ENCODE measurements at regions not wholly inside any gene's neighbourhood (a gene's known extent, or its start where the extent isn't known, plus 50 kb on each side); places are given as distances from the start of the nearest gene placed in this dataset.
"Not testable (repeated sequence)": the region's sequence is repeated elsewhere in the genome, so short reads cannot be mapped to it uniquely, and the experiment has no call there.

DNA sequence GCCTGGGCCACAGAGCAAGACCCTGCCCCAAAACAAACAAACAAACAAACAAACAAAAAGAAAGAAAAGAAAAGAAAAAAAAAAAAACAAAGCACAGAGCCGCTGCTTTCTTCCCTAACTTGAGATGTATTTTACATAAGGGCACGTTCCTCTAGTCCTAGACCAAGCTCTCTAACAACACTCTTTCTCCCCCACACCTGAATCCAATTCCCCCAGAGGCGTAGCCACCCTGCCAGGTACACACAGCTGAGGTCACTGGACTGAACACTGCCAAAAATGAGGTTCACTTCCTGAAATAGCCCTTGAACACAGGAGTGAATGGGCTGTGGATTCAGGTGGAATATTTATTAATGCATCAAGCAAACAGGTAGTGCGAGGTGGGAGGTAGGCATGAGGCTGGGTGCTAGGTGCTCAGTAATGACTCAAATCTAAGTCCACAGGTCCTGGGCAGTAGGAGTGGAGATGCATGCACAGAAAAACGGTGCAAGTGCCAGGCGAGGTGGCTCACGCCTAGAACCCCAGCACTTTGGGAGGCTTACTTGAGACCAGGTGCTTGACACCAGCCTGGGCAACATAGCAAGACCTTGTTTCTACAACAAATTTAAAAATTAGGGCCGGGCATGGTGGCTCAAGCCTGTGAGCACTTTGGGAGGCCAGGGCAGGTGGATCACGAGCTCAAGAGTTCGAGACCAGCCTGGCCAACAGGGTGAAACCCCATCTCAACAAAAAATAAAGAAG is 136.6 kb upstream of the C1QTNF3 start:
- DNase-seq (ENCODE audit: low spot score); ATAC-seq; H3K79me2 ChIP-seq (replicated peaks; ENCODE audit: insufficient read depth); H3K9me2 ChIP-seq (ENCODE audit: insufficient read depth); H3K27me3 Mint-ChIP-seq (ENCODE audit: insufficient read depth, low read depth, poor library complexity); H3K4me1 ChIP-seq (ENCODE audit: insufficient read depth); H3K4me1 Mint-ChIP-seq; H3K27ac Mint-ChIP-seq; H2AFZ ChIP-seq; H3K27me3 ChIP-seq (ENCODE audit: insufficient read depth); H3K9me3 Mint-ChIP-seq; H3K4me3 Mint-ChIP-seq; H3K4me3 ChIP-seq; H3K4me2 ChIP-seq: not testable (repeated sequence)
- peaks cover 19% of the 10 kb centered on the region for H4K20me1 ChIP-seq (replicated peaks; ENCODE audit: insufficient read depth)
- peak; percentile 68 for TF ChIP-seq EZH2phosphoT487 (IDR thresholded peaks at IDR 0.05; ENCODE audit: unreplicated experiment)
- peaks cover 17% of the 10 kb centered on the region for H3K36me3 ChIP-seq (ENCODE audit: insufficient read depth)
- H3F3A ChIP-seq (replicated peaks; ENCODE audit: low read depth): peaks cover 12% of the 10 kb centered on the region
- H3K36me3 Mint-ChIP-seq (ENCODE audit: low read depth): peaks cover 47% of the 10 kb centered on the region
- H3K27ac ChIP-seq (ENCODE audit: low read depth): peak overlapping the region; percentile 81; the same call in 1 of the 2 replicates

DNA sequence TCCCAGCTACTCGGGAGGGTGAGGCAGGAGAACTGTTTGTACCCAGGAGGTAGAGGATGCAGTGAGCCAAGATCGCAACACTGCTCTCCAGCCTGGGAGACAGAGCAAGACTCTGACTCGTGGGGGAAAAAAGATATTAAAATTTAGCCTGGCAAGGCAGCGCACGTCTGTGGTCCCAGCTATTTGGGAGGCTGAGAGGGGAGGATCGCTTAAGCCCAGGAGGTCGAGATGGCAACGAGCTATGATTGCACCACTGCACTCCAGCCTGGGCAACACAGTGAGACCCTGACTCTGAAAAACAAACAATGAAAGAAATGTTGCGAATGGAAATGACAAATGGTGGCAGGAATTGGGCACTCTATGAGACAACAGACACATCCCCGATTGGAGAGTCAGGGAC is 137.2 kb upstream of the C1QTNF3 start:
- not testable (repeated sequence) for H3K4me3 ChIP-seq; H3K4me1 Mint-ChIP-seq; H3K27me3 Mint-ChIP-seq (ENCODE audit: insufficient read depth, low read depth, poor library complexity); H3K9me2 ChIP-seq (ENCODE audit: insufficient read depth); DNase-seq (ENCODE audit: low spot score); H3K4me3 Mint-ChIP-seq; H3K27me3 ChIP-seq (ENCODE audit: insufficient read depth); H3K4me2 ChIP-seq; H3K27ac ChIP-seq (ENCODE audit: low read depth); H3K9me3 Mint-ChIP-seq; H3K27ac Mint-ChIP-seq; H3K79me2 ChIP-seq (replicated peaks; ENCODE audit: insufficient read depth); H3K4me1 ChIP-seq (ENCODE audit: insufficient read depth); ATAC-seq; H2AFZ ChIP-seq
- Histone ChIP-seq H3K36me3 (ENCODE audit: insufficient read depth) (peaks cover 17% of the 10 kb centered on the region), H4K20me1 (replicated peaks; ENCODE audit: insufficient read depth) (peaks cover 19% of the 10 kb centered on the region), H3F3A (replicated peaks; ENCODE audit: low read depth) (peaks cover 12% of the 10 kb centered on the region)
- peaks cover 44% of the 10 kb centered on the region for H3K36me3 Mint-ChIP-seq (ENCODE audit: low read depth)
- peak; percentile 49 for TF ChIP-seq EZH2phosphoT487 (IDR thresholded peaks at IDR 0.05; ENCODE audit: unreplicated experiment)

DNA sequence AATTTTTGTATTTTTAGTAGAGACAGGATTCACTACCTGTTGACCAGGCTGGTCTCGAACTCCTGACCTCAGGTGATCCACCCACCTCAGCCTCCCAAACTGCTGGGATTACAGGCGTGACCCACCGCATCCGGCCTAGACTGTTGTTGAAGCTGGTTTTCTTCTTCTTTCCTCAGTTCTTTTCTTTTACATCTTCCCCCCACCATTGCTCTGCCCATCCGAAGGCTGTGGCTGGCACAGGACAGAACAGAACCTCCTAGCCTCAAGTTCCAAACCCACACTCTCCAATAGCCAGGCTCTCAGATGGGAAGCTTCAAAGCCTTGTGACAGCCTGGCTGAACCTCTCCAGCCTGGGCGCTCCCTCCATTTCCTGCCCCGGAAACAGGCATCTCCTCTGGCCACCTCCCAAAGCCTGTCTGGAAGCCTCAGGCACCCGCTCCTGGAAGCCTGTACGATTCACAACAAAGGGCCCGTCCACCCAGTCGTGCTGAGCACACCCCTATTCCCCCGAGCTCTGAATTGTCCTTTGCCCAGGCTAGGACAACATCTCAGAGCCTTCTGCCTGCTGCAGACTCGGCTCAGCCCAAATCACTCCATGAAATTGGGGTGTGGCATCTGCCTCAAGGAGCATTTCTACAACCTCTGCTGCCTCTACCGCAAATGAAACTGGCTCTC is 138.1 kb upstream of the C1QTNF3 start:
- not testable (repeated sequence) for H3K4me1 ChIP-seq (ENCODE audit: insufficient read depth); H3K4me1 Mint-ChIP-seq; H3K4me3 ChIP-seq; ATAC-seq; DNase-seq (ENCODE audit: low spot score); H3K27ac ChIP-seq (ENCODE audit: low read depth); H3K4me2 ChIP-seq; H3K9me2 ChIP-seq (ENCODE audit: insufficient read depth); H3K27me3 ChIP-seq (ENCODE audit: insufficient read depth); H3K4me3 Mint-ChIP-seq; H3K27me3 Mint-ChIP-seq (ENCODE audit: insufficient read depth, low read depth, poor library complexity); H3K9me3 Mint-ChIP-seq; H3K79me2 ChIP-seq (replicated peaks; ENCODE audit: insufficient read depth); H2AFZ ChIP-seq; H3K27ac Mint-ChIP-seq
- Histone ChIP-seq H3F3A (replicated peaks; ENCODE audit: low read depth) (peaks cover 12% of the 10 kb centered on the region), H3K36me3 (ENCODE audit: insufficient read depth) (peaks cover 17% of the 10 kb centered on the region), H4K20me1 (replicated peaks; ENCODE audit: insufficient read depth) (peaks cover 19% of the 10 kb centered on the region)
- peaks cover 36% of the 10 kb centered on the region for H3K36me3 Mint-ChIP-seq (ENCODE audit: low read depth)

DNA sequence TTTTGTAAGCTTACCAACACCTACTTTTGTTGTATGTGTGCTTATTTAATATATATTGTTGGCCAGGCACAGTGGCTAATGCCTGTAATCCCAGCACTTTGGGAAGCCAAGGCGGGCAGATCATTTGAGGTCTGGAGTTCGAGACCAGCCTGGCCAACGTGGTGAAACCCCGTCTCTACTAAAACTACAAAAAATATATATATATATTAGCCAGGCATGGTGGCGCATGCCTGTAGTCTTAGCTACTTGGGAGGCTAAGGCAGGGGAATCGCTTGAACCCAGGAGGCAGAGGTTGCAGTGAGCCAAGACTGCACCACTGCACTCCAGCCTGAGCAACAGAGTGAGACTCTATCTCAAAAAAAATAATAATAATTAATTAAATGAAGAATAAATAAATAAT is 142.0 kb upstream of the C1QTNF3 start:
- H3K4me1 ChIP-seq (ENCODE audit: insufficient read depth); H3K27ac ChIP-seq (ENCODE audit: low read depth); H3K4me3 Mint-ChIP-seq; H3K27me3 ChIP-seq (ENCODE audit: insufficient read depth); H3K27ac Mint-ChIP-seq; H3K4me2 ChIP-seq; H3K4me3 ChIP-seq; DNase-seq (ENCODE audit: low spot score); H3K9me2 ChIP-seq (ENCODE audit: insufficient read depth); H2AFZ ChIP-seq; ATAC-seq: not testable (repeated sequence)
- H3K36me3 Mint-ChIP-seq (ENCODE audit: low read depth): peaks cover 41% of the 10 kb centered on the region
- H3K27me3 Mint-ChIP-seq (ENCODE audit: insufficient read depth, low read depth, poor library complexity): peaks cover 11% of the 10 kb centered on the region
- Histone ChIP-seq H3F3A (replicated peaks; ENCODE audit: low read depth) (peaks cover 13% of the 10 kb centered on the region), H3K36me3 (ENCODE audit: insufficient read depth) (peaks cover 13% of the 10 kb centered on the region), H4K20me1 (replicated peaks; ENCODE audit: insufficient read depth) (peaks cover 25% of the 10 kb centered on the region), H3K79me2 (replicated peaks; ENCODE audit: insufficient read depth) (peaks cover 16% of the 10 kb centered on the region)
- H3K4me1 Mint-ChIP-seq: peaks cover 13% of the 10 kb centered on the region
- peaks cover 14% of the 10 kb centered on the region for H3K9me3 Mint-ChIP-seq

DNA sequence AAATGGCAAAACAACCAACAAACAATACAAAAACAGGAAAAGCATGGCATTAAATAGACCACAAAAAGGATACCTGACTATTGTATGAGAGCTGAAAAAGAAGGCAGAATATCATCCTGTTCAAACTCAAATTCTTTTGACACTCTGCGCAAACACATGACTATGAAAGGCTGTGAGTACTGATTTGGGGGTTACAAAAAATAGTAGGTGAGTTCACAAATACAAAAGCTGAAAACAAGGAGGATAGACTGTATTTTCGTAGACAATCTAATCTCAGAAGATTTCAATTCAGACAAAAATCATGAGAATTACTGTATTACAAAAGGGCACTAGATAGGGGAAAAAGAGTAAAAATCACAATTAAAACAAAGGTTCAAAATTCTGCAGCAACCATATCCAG is 142.6 kb upstream of the C1QTNF3 start:
- peaks cover 11% of the 10 kb centered on the region for H3F3A ChIP-seq (replicated peaks; ENCODE audit: low read depth)
- H3K4me2 ChIP-seq; H3K4me3 ChIP-seq; H3K27ac ChIP-seq (ENCODE audit: low read depth); H3K4me1 ChIP-seq (ENCODE audit: insufficient read depth); ATAC-seq; H3K4me3 Mint-ChIP-seq; H2AFZ ChIP-seq; H3K9me2 ChIP-seq (ENCODE audit: insufficient read depth); H3K27me3 ChIP-seq (ENCODE audit: insufficient read depth): not testable (repeated sequence)
- 0 out of 2 replicates have a peak overlapping the region, but pooled peaks have one; percentile 9 for H3K27ac Mint-ChIP-seq
- peaks cover 43% of the 10 kb centered on the region for H3K36me3 Mint-ChIP-seq (ENCODE audit: low read depth)
- peaks cover 15% of the 10 kb centered on the region for H3K36me3 ChIP-seq (ENCODE audit: insufficient read depth)
- peaks cover 13% of the 10 kb centered on the region for H3K4me1 Mint-ChIP-seq
- H3K79me2 ChIP-seq (replicated peaks; ENCODE audit: insufficient read depth): peaks cover 17% of the 10 kb centered on the region
- peaks cover 13% of the 10 kb centered on the region for H3K27me3 Mint-ChIP-seq (ENCODE audit: insufficient read depth, low read depth, poor library complexity)
- peaks cover 17% of the 10 kb centered on the region for H3K9me3 Mint-ChIP-seq
- peaks cover 27% of the 10 kb centered on the region for H4K20me1 ChIP-seq (replicated peaks; ENCODE audit: insufficient read depth)
- DNase-seq (ENCODE audit: low spot score): peak; percentile 2

DNA sequence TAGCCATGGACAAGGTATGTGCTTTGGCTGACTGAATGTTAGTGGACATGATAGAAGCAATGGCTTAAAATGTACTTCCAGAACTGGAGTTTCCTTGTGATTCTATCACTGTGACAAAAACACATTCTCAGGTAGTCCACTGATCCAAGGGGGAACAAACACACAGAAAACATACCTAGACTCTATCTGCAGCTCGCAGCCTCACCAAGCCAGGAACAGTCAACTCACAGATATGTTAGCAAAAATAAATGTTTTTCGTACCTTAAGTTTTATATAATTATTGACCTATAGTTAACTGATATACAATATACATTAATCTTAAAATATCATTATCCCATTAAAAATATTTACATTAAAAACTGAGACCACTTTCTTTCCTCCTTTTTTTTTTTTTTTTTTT is 143.1 kb upstream of the C1QTNF3 start:
- not testable (repeated sequence) for H3K4me2 ChIP-seq; DNase-seq (ENCODE audit: low spot score); H3K27ac Mint-ChIP-seq; H3K4me1 ChIP-seq (ENCODE audit: insufficient read depth); H2AFZ ChIP-seq; H3K9me2 ChIP-seq (ENCODE audit: insufficient read depth); H3K4me3 Mint-ChIP-seq; ATAC-seq; H3K27me3 ChIP-seq (ENCODE audit: insufficient read depth); H3K4me3 ChIP-seq; H3K27ac ChIP-seq (ENCODE audit: low read depth)
- H3F3A ChIP-seq (replicated peaks; ENCODE audit: low read depth): peaks cover 12% of the 10 kb centered on the region
- H4K20me1 ChIP-seq (replicated peaks; ENCODE audit: insufficient read depth): peaks cover 28% of the 10 kb centered on the region
- Mint-ChIP-seq H3K9me3 (peaks cover 19% of the 10 kb centered on the region), H3K4me1 (peaks cover 15% of the 10 kb centered on the region), H3K36me3 (ENCODE audit: low read depth) (peaks cover 43% of the 10 kb centered on the region), H3K27me3 (ENCODE audit: insufficient read depth, low read depth, poor library complexity) (peaks cover 15% of the 10 kb centered on the region)
- H3K36me3 ChIP-seq (ENCODE audit: insufficient read depth): peaks cover 17% of the 10 kb centered on the region
- H3K79me2 ChIP-seq (replicated peaks; ENCODE audit: insufficient read depth): peaks cover 19% of the 10 kb centered on the region

Measured in GM23338 (cell line).